ENCODE measurements at regions not wholly inside any gene's neighbourhood (a gene's known extent, or its start where the extent isn't known, plus 50 kb on each side); places are given as distances from the start of the nearest gene placed in this dataset.

- H4K5ac ChIP-seq (ENCODE audit: low read depth, low read length) = no peak overlapping the region
- ATAC-seq (ENCODE audit: low read depth) (no peak), DNase-seq (no peak)
- no peak overlapping the region for H4K8ac ChIP-seq (ENCODE audit: low read depth in 2 of 2, low read length in 2 of 2)
- intact Hi-C loops (cut with micrococcal nuclease) (no loop called here), in situ Hi-C loops (cut with MboI; ENCODE audit: low sequenced_read_pairs) (no loop called here), dilution Hi-C loops (cut with HindIII; ENCODE audit: low sequenced_read_pairs, unreplicated experiment) (no loop called here)
- no peak overlapping the region for H3K4me2 ChIP-seq (ENCODE audit: low read depth, low read length)
- BruUV-seq (replicated peaks) = no TSS peak
- H2AK9ac ChIP-seq (replicated peaks; ENCODE audit: low read depth, low read length, poor library complexity) = no peak overlapping the region
- H3K9me3 ChIP-seq (ENCODE audit: control insufficient read depth, insufficient read depth, low read length) = peaks cover 30% of the 10 kb centered on the region
- H3K9ac ChIP-seq (ENCODE audit: low read depth, low read length) = no peak overlapping the region
- no peak overlapping the region for H3K56ac ChIP-seq (ENCODE audit: extremely low read depth, insufficient read depth, low read length)
- no peak for TF ChIP-seq MAZ (IDR thresholded peaks at IDR 0.05; ENCODE audit: borderline replicate concordance, low read depth, low read length)
- TF ChIP-seq CEBPB (IDR thresholded peaks at IDR 0.05; ENCODE audit: low read depth, low read length) = no peak
- no peak for TF ChIP-seq BHLHE40 (IDR thresholded peaks at IDR 0.05; ENCODE audit: low read depth, low read length)
- no peak for TF ChIP-seq CTCF (conservative IDR thresholded peaks at IDR 0.05; ENCODE audit: low read depth, low read length)
- no peak for TF ChIP-seq RAD21 (IDR thresholded peaks at IDR 0.05; ENCODE audit: low read length)
- no peak for TF ChIP-seq RCOR1 (IDR thresholded peaks at IDR 0.05; ENCODE audit: insufficient replicate concordance, low read length)
- TF ChIP-seq RFX5 (IDR thresholded peaks at IDR 0.05; ENCODE audit: low read depth, low read length) = no peak
- no peak for TF ChIP-seq ELK1 (IDR thresholded peaks at IDR 0.05; ENCODE audit: borderline replicate concordance, low read depth, low read length)
- no peak for TF ChIP-seq MXI1 (IDR thresholded peaks at IDR 0.05; ENCODE audit: borderline replicate concordance, low read depth, low read length)
- TF ChIP-seq USF2 (IDR thresholded peaks at IDR 0.05; ENCODE audit: low read depth, low read length) = no peak
- TF ChIP-seq CHD1 (IDR thresholded peaks at IDR 0.05; ENCODE audit: low read depth, low read length) = no peak
- TF ChIP-seq SMC3 (IDR thresholded peaks at IDR 0.05; ENCODE audit: low read depth, low read length) = no peak
- no peak for TF ChIP-seq POLR2A (IDR thresholded peaks at IDR 0.05; ENCODE audit: low read depth, low read length)
- no peak for TF ChIP-seq MAFK (IDR thresholded peaks at IDR 0.05; ENCODE audit: low read depth, low read length)
- TF ChIP-seq NFE2L2 (IDR thresholded peaks at IDR 0.05; ENCODE audit: low read depth, low read length) = no peak
- no peak for TF ChIP-seq FOS (IDR thresholded peaks at IDR 0.05; ENCODE audit: low read depth, low read length)
- H3K79me1 ChIP-seq (ENCODE audit: low read depth in 1 of 2, low read length in 2 of 2) = no peaks in the 10 kb centered on the region
- POLR2A ChIA-PET (ENCODE audit: unreplicated experiment) = no interaction called here
- no peaks in the 10 kb centered on the region for H3K36me3 ChIP-seq (ENCODE audit: control insufficient read depth, insufficient read depth, low read length)
- no peaks in the 10 kb centered on the region for H3K4me1 ChIP-seq (ENCODE audit: control insufficient read depth, insufficient read depth, low read length)
- H2AFZ ChIP-seq (replicated peaks; ENCODE audit: low read length, poor library complexity) = no peak overlapping the region
- H4K20me1 ChIP-seq (ENCODE audit: insufficient read depth, low read length) = no peaks in the 10 kb centered on the region
- no peak overlapping the region for H2BK20ac ChIP-seq (ENCODE audit: low read depth, low read length)
- H2AK5ac ChIP-seq (ENCODE audit: low read depth, low read length) = no peak overlapping the region
- H2BK15ac ChIP-seq (ENCODE audit: low read depth, low read length) = no peak overlapping the region
- CTCF ChIA-PET = no interaction called here
- H3K4me3 ChIP-seq (ENCODE audit: insufficient read depth, low read depth, low read length) = no peak overlapping the region
- H3K27me3 ChIP-seq (ENCODE audit: control insufficient read depth, insufficient read depth, low read length) = no peaks in the 10 kb centered on the region
- H3K4ac ChIP-seq (ENCODE audit: low read depth, low read length) = no peak overlapping the region
- H3K9me1 ChIP-seq (ENCODE audit: insufficient read depth, low read length) = no peaks in the 10 kb centered on the region
- no peak overlapping the region for H3K14ac ChIP-seq (replicated peaks; ENCODE audit: low read depth, low read length)
- no peak overlapping the region for H3K18ac ChIP-seq (ENCODE audit: low read depth, low read length)
- H2BK5ac ChIP-seq (ENCODE audit: low read depth, low read length, poor library complexity, severe bottlenecking) = no peak overlapping the region
- no peak overlapping the region for H2BK120ac ChIP-seq (ENCODE audit: low read depth, low read length)
- H3K23ac ChIP-seq (ENCODE audit: low read depth, low read length) = no peak overlapping the region
- WGBS, 2 experiments (ENCODE audit: extremely low coverage in 2 of 2, insufficient read length in 1 of 2) = 74% methylated on average over 13 of the region's 20 CpGs; no CpG with 5 or more reads in 1 of the 2 experiments
- H4K91ac ChIP-seq (ENCODE audit: insufficient read depth, low read depth, low read length) = no peak overlapping the region
- H3K27ac ChIP-seq (ENCODE audit: insufficient read depth, low read length) = no peak overlapping the region
Measured at GRCh38 chr12:131583090-131583712, 127.7 kb upstream of the SFSWAP start.

Measured in IMR-90 (cell line).